GM12878 (cell line): ENCODE measurements at regions not wholly inside any gene's neighbourhood (a gene's known extent, or its start where the extent isn't known, plus 50 kb on each side); places are given as distances from the start of the nearest gene placed in this dataset.

Source experiments
- ATAC-seq: fragments of 200-7000 bp; cut with Tn5 transposase; 3 replicates; pipeline ENCODE4 v1.9.1; 2020; ENCODE audit warnings: mild to moderate bottlenecking, moderate library complexity
- BruUV-seq: library from RNA; stranded (reverse); fragments of 400-500 nt; replicated peaks from 2 replicates; lab custom pipeline; 2021; lab: Mats Ljungman, UMichigan
- CTCF ChIA-PET: fragments of 300-600 bp; sonication (Branson Sonifier 250); formaldehyde crosslinking; extraction: SDS; loops from one replicate; lab custom pipeline; 2021; ENCODE audit warnings: inconsistent platforms; lab: Yijun Ruan, JAX
- POLR2A ChIA-PET: fragments of 350-600 bp; formaldehyde crosslinking; extraction: SDS; loops from one replicate; lab custom pipeline; 2021; ENCODE audit warnings: inconsistent platforms; lab: Charles Lee
- RAD21 ChIA-PET: fragments of 300-600 bp; sonication (Branson Sonifier 250); formaldehyde crosslinking; loops from one replicate; lab custom pipeline; 2023; ENCODE audit warnings: antibody characterized with exemption; ENCODE audit not compliant: unreplicated experiment; lab: Charles Lee
- SMC1A ChIA-PET: fragments of 300-600 bp; sonication (Branson Sonifier 250); formaldehyde crosslinking; loops from one replicate; lab custom pipeline; 2023; ENCODE audit not compliant: unreplicated experiment, uncharacterized antibody; lab: Charles Lee
- DNase-seq: peaks from one replicate; pipeline ENCODE4 v3.0.0-alpha.2; 2011; ENCODE audit warnings: low read depth, low spot score
- FAIRE-seq: peaks from 3 replicates; lab custom pipeline; 2011; peaks lifted over from hg19 to GRCh38; lab: Jason Lieb, UNC
- H2AFZ ChIP-seq: 2 replicates; pipeline ENCODE4 v1.6.0; 2011; ENCODE audit warnings: low read depth, low read length, control low read depth; ENCODE audit not compliant: control insufficient read depth
- H3K27ac ChIP-seq: 2 replicates; pipeline ENCODE4 v1.5.1; 2011; ENCODE audit warnings: control low read depth; ENCODE audit not compliant: control insufficient read depth, insufficient read depth
- H3K27me3 ChIP-seq, 2 experiments: replicated peaks in 1 of 2; 2 replicates each; pipeline versions ENCODE4 v1.6.0 to v1.6.1; 2011; ENCODE audit warnings: low read length in 1 of 2; ENCODE audit not compliant: control insufficient read depth in 2 of 2, insufficient read depth in 2 of 2
- H3K36me3 ChIP-seq, 2 experiments: 2 replicates each; pipeline ENCODE4 v1.5.1; 2011; ENCODE audit warnings: low read length in 1 of 2; ENCODE audit not compliant: control insufficient read depth in 2 of 2, insufficient read depth in 2 of 2
- H3K4me1 ChIP-seq: 2 replicates; pipeline ENCODE4 v1.6.1; 2011; ENCODE audit warnings: mild to moderate bottlenecking, low read length, moderate library complexity, mixed read lengths; ENCODE audit not compliant: control insufficient read depth, insufficient read depth
- H3K4me2 ChIP-seq: 2 replicates; pipeline ENCODE4 v1.6.0; 2011; ENCODE audit warnings: control low read depth; ENCODE audit not compliant: control insufficient read depth, insufficient read depth
- H3K4me3 ChIP-seq: fragments of 200-600 bp; sonication (generic); 2 replicates; pipeline ENCODE4 v1.5.1; 2016
- H3K79me2 ChIP-seq: 2 replicates; pipeline ENCODE4 v1.6.0; 2011; ENCODE audit warnings: low read length; ENCODE audit not compliant: control insufficient read depth, insufficient read depth
- H3K9ac ChIP-seq: 2 replicates; pipeline ENCODE4 v1.8.0; 2011; ENCODE audit warnings: low read length, control low read depth, mixed read lengths; ENCODE audit not compliant: control insufficient read depth, insufficient read depth
- H3K9me3 ChIP-seq: replicated peaks from 3 replicates; pipeline ENCODE4 v1.5.1; 2011; ENCODE audit warnings: mild to moderate bottlenecking, low read length; ENCODE audit not compliant: control insufficient read depth, insufficient read depth
- H4K20me1 ChIP-seq: 2 replicates; pipeline ENCODE4 v1.6.0; 2011; ENCODE audit not compliant: control insufficient read depth, insufficient read depth
- ASH2L ChIP-seq: fragments of 300-600, 200-600 bp; sonication (generic); IDR thresholded peaks from 2 replicates; pipeline ENCODE4 v1.6.1; 2017; ENCODE audit warnings: low read depth, mild to moderate bottlenecking, borderline replicate concordance
- ATF2 ChIP-seq: IDR thresholded peaks from 2 replicates; pipeline ENCODE4 v1.6.1; 2012; ENCODE audit warnings: low read length, inconsistent platforms
- CHD1 ChIP-seq: IDR thresholded peaks from 2 replicates; pipeline ENCODE4 v1.6.1; 2012; ENCODE audit warnings: low read depth, low read length, improper control_type of control experiment
- IRF4 ChIP-seq: IDR thresholded peaks from 2 replicates; pipeline ENCODE4 v1.6.1; 2011; ENCODE audit warnings: low read depth, low read length
- MYB ChIP-seq: fragments of 150-350 bp; IDR thresholded peaks from 2 replicates; pipeline ENCODE4 v1.6.1; 2014; ENCODE audit warnings: mild to moderate bottlenecking, low read depth, low read length, borderline replicate concordance
- MYC ChIP-seq: IDR thresholded peaks from 2 replicates; pipeline ENCODE4 v1.6.1; 2011; ENCODE audit warnings: mild to moderate bottlenecking, low read length, moderate library complexity, inconsistent platforms; ENCODE audit not compliant: insufficient read depth, insufficient replicate concordance, insufficient read length, severe bottlenecking
- PAX8 ChIP-seq: fragments of 450-650 bp; IDR thresholded peaks from 2 replicates; pipeline ENCODE4 v1.6.1; 2017; ENCODE audit warnings: mild to moderate bottlenecking, moderate library complexity
- POU2F2 ChIP-seq: IDR thresholded peaks from 3 replicates; pipeline ENCODE4 v1.6.1; 2011; ENCODE audit warnings: low read depth, mild to moderate bottlenecking, low read length, borderline replicate concordance
- RAD21 ChIP-seq: IDR thresholded peaks from 2 replicates; pipeline ENCODE4 v1.6.1; 2011; ENCODE audit warnings: mild to moderate bottlenecking, low read depth, low read length, moderate library complexity; ENCODE audit not compliant: insufficient read depth
- RCOR1 ChIP-seq: conservative IDR thresholded peaks from 2 replicates; pipeline ENCODE4 v1.6.1; 2012; ENCODE audit warnings: low read depth, low read length, improper control_type of control experiment
- RFX5 ChIP-seq: IDR thresholded peaks from 2 replicates; pipeline ENCODE4 v1.6.1; 2011; ENCODE audit warnings: low read depth, low read length, improper control_type of control experiment
- SMAD1 ChIP-seq: fragments of 450-650 bp; IDR thresholded peaks from 2 replicates; pipeline ENCODE4 v1.6.1; 2018; ENCODE audit warnings: mild to moderate bottlenecking, low read depth; ENCODE audit not compliant: partially characterized antibody
- SP1 ChIP-seq: IDR thresholded peaks from one replicate; pipeline ENCODE4 v1.6.1; 2011; ENCODE audit warnings: low read depth, low read length
- USF1 ChIP-seq: IDR thresholded peaks from 2 replicates; pipeline ENCODE4 v1.6.1; 2011; ENCODE audit warnings: borderline replicate concordance, low read depth, mild to moderate bottlenecking, moderate library complexity, mixed read lengths, low read length; ENCODE audit not compliant: insufficient read depth; ENCODE audit errors: extremely low read length
- YY1 ChIP-seq: IDR thresholded peaks from 2 replicates; pipeline ENCODE4 v1.6.1; 2011; ENCODE audit warnings: low read depth, mild to moderate bottlenecking, low read length
- ZSCAN29 ChIP-seq: fragments of 450-650 bp; IDR thresholded peaks from 2 replicates; pipeline ENCODE4 v1.6.1; 2017; ENCODE audit warnings: mild to moderate bottlenecking, moderate library complexity
- ZZZ3 ChIP-seq: IDR thresholded peaks from 2 replicates; pipeline ENCODE4 v1.6.1; 2011; ENCODE audit warnings: low read depth; ENCODE audit not compliant: control insufficient read depth, insufficient read length
- WGBS: methylation state at CpG from one replicate; pipeline ENCODE4 v1.1.6; 2016; ENCODE audit warnings: low lambda C conversion rate; ENCODE audit not compliant: insufficient replicate concordance, insufficient coverage; ENCODE audit errors: missing lambda C conversion rate; 5-methylcytosine and 5-hydroxymethylcytosine counted together
- in situ Hi-C: fragments of 300-500 bp; cut with MboI; formaldehyde crosslinking; loops from 9 replicates; pipeline ENCODE4 v1.14.3; 2018; ENCODE audit warnings: mixed read lengths
- intact Hi-C: fragments of 100-400 bp; cut with micrococcal nuclease; formaldehyde crosslinking; loops from one replicate; pipeline ENCODE4 v1.14.2; 2022; ENCODE audit not compliant: unreplicated experiment
- TF ChIP-seq, protein P1 (sequence below): fragments of 450-650 bp; conservative IDR thresholded peaks from 2 replicates; pipeline ENCODE4 v1.6.1; 2017; ENCODE audit warnings: mild to moderate bottlenecking, moderate library complexity
- TF ChIP-seq, protein P2 (sequence below): fragments of 450-650 bp; IDR thresholded peaks from 2 replicates; pipeline ENCODE4 v1.6.1; 2017; ENCODE audit warnings: antibody characterized with exemption, mild to moderate bottlenecking, moderate library complexity

- FAIRE-seq (no peak), ATAC-seq (no peak), DNase-seq (no peak)
- TF ChIP-seq YY1, result no peak
- no peak for TF ChIP-seq RFX5
- TF ChIP-seq USF1, result no peak
- TF ChIP-seq RCOR1, result no peak
- TF ChIP-seq, protein P1, sequence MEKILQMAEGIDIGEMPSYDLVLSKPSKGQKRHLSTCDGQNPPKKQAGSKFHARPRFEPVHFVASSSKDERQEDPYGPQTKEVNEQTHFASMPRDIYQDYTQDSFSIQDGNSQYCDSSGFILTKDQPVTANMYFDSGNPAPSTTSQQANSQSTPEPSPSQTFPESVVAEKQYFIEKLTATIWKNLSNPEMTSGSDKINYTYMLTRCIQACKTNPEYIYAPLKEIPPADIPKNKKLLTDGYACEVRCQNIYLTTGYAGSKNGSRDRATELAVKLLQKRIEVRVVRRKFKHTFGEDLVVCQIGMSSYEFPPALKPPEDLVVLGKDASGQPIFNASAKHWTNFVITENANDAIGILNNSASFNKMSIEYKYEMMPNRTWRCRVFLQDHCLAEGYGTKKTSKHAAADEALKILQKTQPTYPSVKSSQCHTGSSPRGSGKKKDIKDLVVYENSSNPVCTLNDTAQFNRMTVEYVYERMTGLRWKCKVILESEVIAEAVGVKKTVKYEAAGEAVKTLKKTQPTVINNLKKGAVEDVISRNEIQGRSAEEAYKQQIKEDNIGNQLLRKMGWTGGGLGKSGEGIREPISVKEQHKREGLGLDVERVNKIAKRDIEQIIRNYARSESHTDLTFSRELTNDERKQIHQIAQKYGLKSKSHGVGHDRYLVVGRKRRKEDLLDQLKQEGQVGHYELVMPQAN, result no peak
- TF ChIP-seq SP1, result no peak
- TF ChIP-seq, protein P2, sequence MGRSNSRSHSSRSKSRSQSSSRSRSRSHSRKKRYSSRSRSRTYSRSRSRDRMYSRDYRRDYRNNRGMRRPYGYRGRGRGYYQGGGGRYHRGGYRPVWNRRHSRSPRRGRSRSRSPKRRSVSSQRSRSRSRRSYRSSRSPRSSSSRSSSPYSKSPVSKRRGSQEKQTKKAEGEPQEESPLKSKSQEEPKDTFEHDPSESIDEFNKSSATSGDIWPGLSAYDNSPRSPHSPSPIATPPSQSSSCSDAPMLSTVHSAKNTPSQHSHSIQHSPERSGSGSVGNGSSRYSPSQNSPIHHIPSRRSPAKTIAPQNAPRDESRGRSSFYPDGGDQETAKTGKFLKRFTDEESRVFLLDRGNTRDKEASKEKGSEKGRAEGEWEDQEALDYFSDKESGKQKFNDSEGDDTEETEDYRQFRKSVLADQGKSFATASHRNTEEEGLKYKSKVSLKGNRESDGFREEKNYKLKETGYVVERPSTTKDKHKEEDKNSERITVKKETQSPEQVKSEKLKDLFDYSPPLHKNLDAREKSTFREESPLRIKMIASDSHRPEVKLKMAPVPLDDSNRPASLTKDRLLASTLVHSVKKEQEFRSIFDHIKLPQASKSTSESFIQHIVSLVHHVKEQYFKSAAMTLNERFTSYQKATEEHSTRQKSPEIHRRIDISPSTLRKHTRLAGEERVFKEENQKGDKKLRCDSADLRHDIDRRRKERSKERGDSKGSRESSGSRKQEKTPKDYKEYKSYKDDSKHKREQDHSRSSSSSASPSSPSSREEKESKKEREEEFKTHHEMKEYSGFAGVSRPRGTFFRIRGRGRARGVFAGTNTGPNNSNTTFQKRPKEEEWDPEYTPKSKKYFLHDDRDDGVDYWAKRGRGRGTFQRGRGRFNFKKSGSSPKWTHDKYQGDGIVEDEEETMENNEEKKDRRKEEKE, result no peak
- TF ChIP-seq MYB, result no peak
- no peak for TF ChIP-seq ASH2L
- no peak for TF ChIP-seq ATF2
- TF ChIP-seq ZZZ3, result no peak
- no peak for TF ChIP-seq MYC
- no peak for TF ChIP-seq SMAD1
- no peak for TF ChIP-seq PAX8
- TF ChIP-seq CHD1, result no peak
- no peak for TF ChIP-seq RAD21
- no peak for TF ChIP-seq POU2F2
- no peak for TF ChIP-seq ZSCAN29
- no peak for TF ChIP-seq IRF4
- Histone ChIP-seq H3K79me2 (no peaks in the 10 kb centered on the region), H3K27me3 (no peaks in the 10 kb centered on the region; a peak in 1 of 4 replicates), H3K9me3 (no peaks in the 10 kb centered on the region; the same call in 2 of the 3 replicates), H3K36me3 (no peaks in the 10 kb centered on the region), H2AFZ (no peak overlapping the region), H3K4me2 (no peak overlapping the region), H3K4me1 (peaks cover 14% of the 10 kb centered on the region; the same call in 1 of the 2 replicates), H3K27ac (no peak overlapping the region), H3K4me3 (no peak overlapping the region), H4K20me1 (no peaks in the 10 kb centered on the region), H3K9ac (no peak overlapping the region)
- no TSS peak for BruUV-seq
- RAD21 ChIA-PET, result no interaction called here
- intact Hi-C loops (no loop called here), in situ Hi-C loops (no loop called here)
- SMC1A ChIA-PET, result interaction anchor here (1.1 kb wide), 1 partner anchor 12 kb away, joined by 3 read pairs; no protein-coding TSS in a partner anchor
- CTCF ChIA-PET, result interaction anchor here (1.2 to 1.9 kb wide), 2 partner anchors 16 to 19 kb away, joined by 3 to 4 read pairs; no protein-coding TSS in a partner anchor
- WGBS, result 0% methylated on average over 1 of the region's 1 CpG
- POLR2A ChIA-PET, result no interaction called here
These were observed 247.6 kb upstream of the RPS6KA3 start for GRCh38 chrX:20514358-20514757.
